ENCODE measurements at regions not wholly inside any gene's neighbourhood (a gene's known extent, or its start where the extent isn't known, plus 50 kb on each side); places are given as distances from the start of the nearest gene placed in this dataset.

DNA sequence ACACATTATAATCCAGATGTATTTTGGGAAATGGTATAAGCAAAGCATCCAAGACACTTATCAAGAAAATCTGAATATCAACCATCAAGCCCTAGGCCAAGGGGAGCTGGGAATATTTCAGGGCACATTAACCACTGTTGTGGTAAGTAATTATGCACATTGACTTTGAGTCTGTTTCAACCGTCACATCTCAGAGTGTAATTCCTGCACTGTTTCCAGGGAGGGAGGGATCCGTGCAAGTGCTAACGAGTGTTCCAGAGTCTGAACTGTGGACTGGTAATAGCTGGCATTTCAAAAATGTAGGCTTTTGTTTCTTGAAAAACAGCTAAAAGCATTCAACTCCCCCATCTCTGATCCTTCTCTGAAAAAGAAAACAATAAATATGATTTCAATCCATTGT lies 681.6 kb downstream of the BCL11A start:
- Histone ChIP-seq H3K4me1 (no peaks in the 10 kb centered on the region), H3K9me3 (no peaks in the 10 kb centered on the region), H3K27ac (no peak overlapping the region), H3K4me3 (no peak overlapping the region), H3K4me2 (no peak overlapping the region)
- FAIRE-seq, result no peak
- ATAC-seq, result no peak
- POLR2A ChIA-PET, result no interaction called here
- CTCF ChIA-PET, result no interaction called here
- 16% methylated on average over 3 of the region's 3 CpGs for WGBS (ENCODE audit: missing lambda C conversion rate)
- no peak for TF ChIP-seq CBX2 (IDR thresholded peaks at IDR 0.05; ENCODE audit: borderline replicate concordance, low read depth)
- TF ChIP-seq SREBF2 (IDR thresholded peaks at IDR 0.05), result no peak
- no peak for TF ChIP-seq RNF2 (IDR thresholded peaks at IDR 0.05; ENCODE audit: borderline replicate concordance, low read depth)
- no peak for TF ChIP-seq NFE2L2 (conservative IDR thresholded peaks at IDR 0.05; ENCODE audit: low read length)
- TF ChIP-seq ZC3H11A (IDR thresholded peaks at IDR 0.05), result no peak
- TF ChIP-seq HEYL (CRISPR knock-in tag; IDR thresholded peaks at IDR 0.05), result no peak
- no peak for TF ChIP-seq GATA3 (IDR thresholded peaks at IDR 0.05; ENCODE audit: borderline replicate concordance)
- TF ChIP-seq, protein P1, sequence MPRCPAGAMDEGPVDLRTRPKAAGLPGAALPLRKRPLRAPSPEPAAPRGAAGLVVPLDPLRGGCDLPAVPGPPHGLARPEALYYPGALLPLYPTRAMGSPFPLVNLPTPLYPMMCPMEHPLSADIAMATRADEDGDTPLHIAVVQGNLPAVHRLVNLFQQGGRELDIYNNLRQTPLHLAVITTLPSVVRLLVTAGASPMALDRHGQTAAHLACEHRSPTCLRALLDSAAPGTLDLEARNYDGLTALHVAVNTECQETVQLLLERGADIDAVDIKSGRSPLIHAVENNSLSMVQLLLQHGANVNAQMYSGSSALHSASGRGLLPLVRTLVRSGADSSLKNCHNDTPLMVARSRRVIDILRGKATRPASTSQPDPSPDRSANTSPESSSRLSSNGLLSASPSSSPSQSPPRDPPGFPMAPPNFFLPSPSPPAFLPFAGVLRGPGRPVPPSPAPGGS (IDR thresholded peaks at IDR 0.05), result no peak
- TF ChIP-seq, protein P2, sequence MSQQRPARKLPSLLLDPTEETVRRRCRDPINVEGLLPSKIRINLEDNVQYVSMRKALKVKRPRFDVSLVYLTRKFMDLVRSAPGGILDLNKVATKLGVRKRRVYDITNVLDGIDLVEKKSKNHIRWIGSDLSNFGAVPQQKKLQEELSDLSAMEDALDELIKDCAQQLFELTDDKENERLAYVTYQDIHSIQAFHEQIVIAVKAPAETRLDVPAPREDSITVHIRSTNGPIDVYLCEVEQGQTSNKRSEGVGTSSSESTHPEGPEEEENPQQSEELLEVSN (IDR thresholded peaks at IDR 0.05; ENCODE audit: borderline replicate concordance, low read depth), result no peak
- TF ChIP-seq NR3C1 (IDR thresholded peaks at IDR 0.05), result no peak
- no peak for TF ChIP-seq ZSCAN20 (CRISPR knock-in tag; IDR thresholded peaks at IDR 0.05)
- TF ChIP-seq EP300 (IDR thresholded peaks at IDR 0.05), result no peak
- TF ChIP-seq POLR2A (IDR thresholded peaks at IDR 0.05; ENCODE audit: low read length), result no peak
- TF ChIP-seq MYC (IDR thresholded peaks at IDR 0.05; ENCODE audit: borderline replicate concordance, low read length), result no peak
- no peak for TF ChIP-seq NPAS2 (CRISPR knock-in tag; IDR thresholded peaks at IDR 0.05; ENCODE audit: borderline replicate concordance)
- no peak for TF ChIP-seq EHMT2 (IDR thresholded peaks at IDR 0.05; ENCODE audit: low read depth)
- DNase-seq (ENCODE audit: low read depth in 1 of 2, low spot score in 1 of 2), result no peak

DNA sequence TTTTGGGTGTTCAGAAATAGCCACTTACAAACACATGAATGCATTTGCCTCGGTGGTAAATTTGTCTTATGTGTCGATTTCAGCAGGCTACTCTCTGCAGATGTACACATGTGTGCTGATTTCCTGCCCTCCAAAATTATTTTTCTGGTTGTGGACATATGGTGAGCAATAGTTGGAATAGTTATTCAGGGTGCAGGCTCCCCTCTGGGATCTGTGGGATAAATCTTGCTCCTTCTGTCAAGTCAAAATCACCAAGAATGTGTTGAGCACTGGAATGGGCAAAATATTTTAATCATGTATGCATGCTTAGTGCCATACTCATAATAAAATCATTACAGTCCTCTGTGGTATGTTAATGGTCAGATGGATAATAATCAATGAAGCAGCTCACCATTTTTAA lies 684.5 kb downstream of the BCL11A start:
- Histone ChIP-seq H3K4me3 (no peak overlapping the region), H3K4me1 (no peaks in the 10 kb centered on the region), H3K4me2 (no peak overlapping the region), H3K9me3 (no peaks in the 10 kb centered on the region), H3K27ac (no peak overlapping the region)
- TF ChIP-seq CBX8 (IDR thresholded peaks at IDR 0.05) (no peak), FOXS1 (CRISPR knock-in tag; IDR thresholded peaks at IDR 0.05) (no peak), PHF8 (IDR thresholded peaks at IDR 0.05; ENCODE audit: borderline replicate concordance, low read depth) (no peak), TP53 (CRISPR knock-in tag; IDR thresholded peaks at IDR 0.05) (no peak), TFCP2L1 (CRISPR knock-in tag; IDR thresholded peaks at IDR 0.05) (no peak), HOXB5 (CRISPR knock-in tag; IDR thresholded peaks at IDR 0.05) (no peak), JUN (IDR thresholded peaks at IDR 0.05) (no peak), HOXA7 (CRISPR knock-in tag; IDR thresholded peaks at IDR 0.05) (no peak), MYC (IDR thresholded peaks at IDR 0.05; ENCODE audit: borderline replicate concordance, low read length) (no peak), POLR2A (IDR thresholded peaks at IDR 0.05; ENCODE audit: low read length) (no peak), CEBPB (IDR thresholded peaks at IDR 0.05) (no peak), ZFP36 (IDR thresholded peaks at IDR 0.05; ENCODE audit: borderline replicate concordance, partially characterized antibody) (no peak), EHF (CRISPR knock-in tag; IDR thresholded peaks at IDR 0.05) (no peak), FOSL2 (IDR thresholded peaks at IDR 0.05) (no peak), FOSL2 (CRISPR knock-in tag; IDR thresholded peaks at IDR 0.05) (no peak)
- TF ChIP-seq, protein P2 (IDR thresholded peaks at IDR 0.05; ENCODE audit: borderline replicate concordance, low read depth), result no peak
- TF ChIP-seq, protein P3, sequence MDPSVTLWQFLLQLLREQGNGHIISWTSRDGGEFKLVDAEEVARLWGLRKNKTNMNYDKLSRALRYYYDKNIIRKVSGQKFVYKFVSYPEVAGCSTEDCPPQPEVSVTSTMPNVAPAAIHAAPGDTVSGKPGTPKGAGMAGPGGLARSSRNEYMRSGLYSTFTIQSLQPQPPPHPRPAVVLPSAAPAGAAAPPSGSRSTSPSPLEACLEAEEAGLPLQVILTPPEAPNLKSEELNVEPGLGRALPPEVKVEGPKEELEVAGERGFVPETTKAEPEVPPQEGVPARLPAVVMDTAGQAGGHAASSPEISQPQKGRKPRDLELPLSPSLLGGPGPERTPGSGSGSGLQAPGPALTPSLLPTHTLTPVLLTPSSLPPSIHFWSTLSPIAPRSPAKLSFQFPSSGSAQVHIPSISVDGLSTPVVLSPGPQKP (IDR thresholded peaks at IDR 0.05; ENCODE audit: low read depth, low read length), result no peak
- TF ChIP-seq, protein P4, sequence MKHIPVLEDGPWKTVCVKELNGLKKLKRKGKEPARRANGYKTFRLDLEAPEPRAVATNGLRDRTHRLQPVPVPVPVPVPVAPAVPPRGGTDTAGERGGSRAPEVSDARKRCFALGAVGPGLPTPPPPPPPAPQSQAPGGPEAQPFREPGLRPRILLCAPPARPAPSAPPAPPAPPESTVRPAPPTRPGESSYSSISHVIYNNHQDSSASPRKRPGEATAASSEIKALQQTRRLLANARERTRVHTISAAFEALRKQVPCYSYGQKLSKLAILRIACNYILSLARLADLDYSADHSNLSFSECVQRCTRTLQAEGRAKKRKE (CRISPR knock-in tag; IDR thresholded peaks at IDR 0.05; ENCODE audit: low read depth), result no peak
- ChIA-PET CTCF (no interaction called here), POLR2A (no interaction called here)
- no peak for ATAC-seq
- no peak for DNase-seq (ENCODE audit: low read depth in 1 of 2, low spot score in 1 of 2)
- 0% methylated on average over 2 of the region's 2 CpGs for WGBS (ENCODE audit: missing lambda C conversion rate)
- FAIRE-seq, result no peak

Measured in A549 (cell line).